Astrocyte of the spinal cord (primary cell): ENCODE measurements at regions not wholly inside any gene's neighbourhood (a gene's known extent, or its start where the extent isn't known, plus 50 kb on each side); places are given as distances from the start of the nearest gene placed in this dataset.

Experiments
- DNase-seq: peaks from one replicate; pipeline ENCODE4 v3.0.0; 2011; ENCODE audit warnings: low read depth, low spot score
- H3K4me3 ChIP-seq: 2 replicates; pipeline ENCODE4 v1.5.1; 2011; ENCODE audit warnings: low read depth, mild to moderate bottlenecking, low read length, moderate library complexity
- in situ Hi-C: cut with HindIII; loops from 2 replicates; pipeline ENCODE4 v1.10.0; 2017; ENCODE audit warnings: low sequenced_read_pairs
- TF ChIP-seq, protein P1 (sequence below): IDR thresholded peaks from 2 replicates; pipeline ENCODE4 v1.5.1; 2012; ENCODE audit warnings: low read depth, mild to moderate bottlenecking, low read length, inconsistent platforms

DNA sequence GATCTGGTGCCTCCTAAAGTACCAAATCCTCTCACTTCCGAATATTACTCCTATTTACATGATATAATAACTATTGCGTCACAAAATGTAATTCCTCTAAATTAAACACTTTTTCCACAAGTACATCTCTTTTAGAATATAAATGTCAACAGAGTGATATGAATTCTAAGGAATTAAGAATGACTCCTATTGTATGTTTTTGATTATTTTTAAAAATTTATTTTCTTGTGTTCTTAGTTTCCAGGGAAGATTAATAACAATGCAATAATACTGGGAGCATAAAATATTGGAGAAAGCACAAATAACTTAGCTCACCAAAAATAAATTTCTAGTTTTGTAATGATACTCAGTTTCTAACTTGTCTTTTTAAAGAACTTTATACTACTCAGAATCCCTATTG, 184.9 kb downstream of the PCDH18 start:
- in situ Hi-C loops = no loop called here
- H3K4me3 ChIP-seq = no peak overlapping the region
- no peak for DNase-seq
- TF ChIP-seq, protein P1, sequence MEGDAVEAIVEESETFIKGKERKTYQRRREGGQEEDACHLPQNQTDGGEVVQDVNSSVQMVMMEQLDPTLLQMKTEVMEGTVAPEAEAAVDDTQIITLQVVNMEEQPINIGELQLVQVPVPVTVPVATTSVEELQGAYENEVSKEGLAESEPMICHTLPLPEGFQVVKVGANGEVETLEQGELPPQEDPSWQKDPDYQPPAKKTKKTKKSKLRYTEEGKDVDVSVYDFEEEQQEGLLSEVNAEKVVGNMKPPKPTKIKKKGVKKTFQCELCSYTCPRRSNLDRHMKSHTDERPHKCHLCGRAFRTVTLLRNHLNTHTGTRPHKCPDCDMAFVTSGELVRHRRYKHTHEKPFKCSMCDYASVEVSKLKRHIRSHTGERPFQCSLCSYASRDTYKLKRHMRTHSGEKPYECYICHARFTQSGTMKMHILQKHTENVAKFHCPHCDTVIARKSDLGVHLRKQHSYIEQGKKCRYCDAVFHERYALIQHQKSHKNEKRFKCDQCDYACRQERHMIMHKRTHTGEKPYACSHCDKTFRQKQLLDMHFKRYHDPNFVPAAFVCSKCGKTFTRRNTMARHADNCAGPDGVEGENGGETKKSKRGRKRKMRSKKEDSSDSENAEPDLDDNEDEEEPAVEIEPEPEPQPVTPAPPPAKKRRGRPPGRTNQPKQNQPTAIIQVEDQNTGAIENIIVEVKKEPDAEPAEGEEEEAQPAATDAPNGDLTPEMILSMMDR = no peak

DNA sequence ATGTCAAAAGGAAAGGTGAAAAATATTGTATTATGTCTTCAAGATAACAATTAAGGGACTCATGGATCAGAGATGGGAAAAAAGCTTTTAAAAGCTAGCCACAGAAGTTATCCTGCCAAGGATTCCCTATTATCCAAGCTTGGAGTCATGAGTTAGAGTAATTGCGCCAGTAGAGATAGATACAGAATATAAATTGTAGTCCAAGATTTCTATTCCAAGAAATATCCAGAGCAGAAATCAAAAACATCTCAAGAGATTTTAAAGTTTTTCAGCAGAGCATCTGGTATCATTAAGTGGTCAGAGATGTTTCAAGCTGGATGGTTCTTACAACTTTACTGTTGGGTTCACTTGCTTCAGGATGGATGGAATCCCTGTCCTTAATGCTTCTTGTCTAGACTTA, 186.7 kb downstream of the PCDH18 start:
- no peak overlapping the region for H3K4me3 ChIP-seq
- in situ Hi-C loops = no loop called here
- TF ChIP-seq, protein P1 = no peak
- DNase-seq = no peak

DNA sequence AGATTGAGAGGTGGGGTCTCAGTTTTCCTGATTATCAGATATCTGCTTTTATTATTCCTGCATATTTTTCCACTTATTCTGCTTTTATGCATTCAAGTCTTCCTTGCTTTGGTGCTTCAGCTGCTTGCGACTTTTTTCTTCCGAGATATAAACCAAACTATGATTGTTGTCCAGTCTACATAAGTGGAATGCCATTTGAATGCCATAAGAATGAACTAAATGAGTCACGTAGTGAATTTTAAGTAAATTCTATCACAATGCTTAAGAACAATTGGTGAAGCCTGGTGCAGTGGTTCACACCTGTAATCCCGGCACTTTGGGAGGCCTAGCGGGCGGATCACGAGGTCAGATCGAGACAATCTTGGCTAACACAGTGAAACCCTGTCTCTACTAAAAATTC, 189.1 kb downstream of the PCDH18 start:
- DNase-seq = peak; percentile 14
- no peak overlapping the region for H3K4me3 ChIP-seq
- in situ Hi-C loops = no loop called here
- TF ChIP-seq, protein P1 = no peak

DNA sequence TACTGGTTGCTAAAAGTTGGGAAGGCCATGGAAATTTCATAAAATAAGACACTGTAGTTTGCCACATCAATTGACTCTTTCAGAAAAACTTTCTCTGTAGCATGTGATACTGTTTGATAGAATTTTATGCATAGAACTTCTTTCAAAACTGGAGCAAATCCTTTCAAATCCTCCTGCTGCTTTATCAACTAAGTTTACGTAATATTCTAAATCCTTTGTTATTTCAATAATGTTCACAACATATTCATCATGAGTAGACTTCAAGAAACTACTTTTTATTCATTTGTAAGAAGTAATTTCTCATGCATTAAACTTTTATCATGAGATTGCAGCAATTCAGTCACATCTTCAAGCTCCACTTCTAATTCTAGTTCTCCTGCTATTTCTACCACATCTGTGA, 199.3 kb downstream of the PCDH18 start:
- no peak overlapping the region for H3K4me3 ChIP-seq
- DNase-seq = no peak
- TF ChIP-seq, protein P1 = no peak
- in situ Hi-C loops = no loop called here

DNA sequence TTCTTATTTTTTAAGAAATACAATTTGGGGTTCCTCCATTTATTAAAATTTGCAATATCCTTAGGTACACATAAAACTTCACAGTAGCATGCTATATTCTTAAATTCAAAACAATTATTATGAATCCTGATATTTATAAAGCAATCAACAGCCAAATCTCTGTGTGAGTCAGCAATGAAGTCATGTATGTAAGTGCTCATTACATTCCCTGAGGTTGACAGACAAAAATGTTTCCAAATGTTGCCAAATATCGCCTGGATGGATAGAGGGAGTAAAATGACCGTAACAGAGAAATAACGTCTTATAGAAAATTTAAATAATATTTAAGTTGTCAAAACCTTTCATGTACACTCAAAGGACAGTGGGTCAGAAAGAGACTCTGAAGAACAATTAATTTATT, 220.0 kb downstream of the PCDH18 start:
- DNase-seq = peak; percentile 26
- H3K4me3 ChIP-seq = no peak overlapping the region
- in situ Hi-C loops = no loop called here
- TF ChIP-seq, protein P1 = no peak

DNA sequence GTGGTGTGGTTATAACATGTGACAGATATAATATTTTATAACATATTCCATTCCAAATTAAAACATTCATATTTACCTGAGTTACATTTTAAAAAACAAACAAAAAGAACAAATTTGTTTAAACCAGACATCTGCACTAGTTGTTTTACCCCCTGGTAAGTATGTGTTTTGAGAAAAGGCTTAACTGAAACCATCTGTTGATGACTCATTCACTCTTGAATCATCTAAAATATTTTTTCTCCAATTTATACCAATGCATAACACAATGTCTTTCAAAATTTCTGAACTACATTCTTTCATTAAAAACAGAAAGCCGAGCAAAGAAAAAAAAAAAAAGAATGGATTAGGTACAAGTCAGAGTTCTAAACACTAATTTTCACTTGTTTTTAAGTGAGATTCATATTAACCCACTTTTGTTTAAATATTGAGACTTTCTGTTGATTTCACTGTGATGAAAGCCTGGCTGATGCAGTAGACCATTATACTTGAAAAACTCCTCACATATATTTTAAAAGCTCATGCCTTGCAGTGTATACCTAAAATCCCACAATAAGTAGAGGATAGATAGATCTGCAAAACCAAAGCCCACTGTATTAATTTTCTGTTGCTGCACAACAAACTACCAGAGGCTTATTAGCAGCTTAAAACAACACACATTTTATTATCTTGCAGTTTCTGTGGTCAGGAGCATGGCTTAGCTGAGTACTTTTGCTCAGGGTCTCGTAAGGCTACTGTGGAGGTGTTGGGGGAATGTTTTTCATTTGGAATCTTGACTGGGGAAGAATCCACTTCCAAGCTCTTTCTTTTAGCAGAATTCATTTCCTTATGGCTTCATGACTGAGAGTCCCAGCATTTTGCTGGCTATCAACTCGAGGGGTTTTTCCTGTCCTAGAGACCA, 221.5 kb downstream of the PCDH18 start:
- no peak overlapping the region for H3K4me3 ChIP-seq
- DNase-seq = peak; percentile 94
- TF ChIP-seq, protein P1 = no peak
- in situ Hi-C loops = no loop called here
